GM10847 (cell line): ENCODE measurements at regions not wholly inside any gene's neighbourhood (a gene's known extent, or its start where the extent isn't known, plus 50 kb on each side); places are given as distances from the start of the nearest gene placed in this dataset.

Source experiments
- POLR2A ChIP-seq: IDR thresholded peaks from 2 replicates; pipeline ENCODE4 v1.6.1; 2011; ENCODE audit not compliant: insufficient read length; ENCODE audit errors: extremely low read depth

DNA sequence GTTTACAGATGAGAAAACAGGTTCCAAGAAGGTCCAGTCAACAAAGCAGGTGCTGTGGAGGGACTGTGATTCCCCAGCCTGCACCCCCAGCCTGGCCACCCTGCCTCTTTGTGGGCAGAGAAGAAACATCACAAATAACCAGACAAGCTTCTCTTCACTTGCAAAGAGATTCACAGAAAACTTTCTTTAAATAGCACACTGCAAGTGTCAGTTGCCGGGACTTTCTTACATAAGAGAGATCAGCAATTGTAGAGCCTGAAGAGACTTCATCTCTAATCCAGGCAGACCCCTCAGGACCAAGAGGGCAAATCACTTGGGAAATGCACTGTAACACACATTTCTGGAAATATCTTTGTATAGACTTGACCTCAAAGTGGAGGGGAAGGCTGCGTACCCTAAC, 207.9 kb upstream of the CHRNA7 start:
- no peak for TF ChIP-seq POLR2A

DNA sequence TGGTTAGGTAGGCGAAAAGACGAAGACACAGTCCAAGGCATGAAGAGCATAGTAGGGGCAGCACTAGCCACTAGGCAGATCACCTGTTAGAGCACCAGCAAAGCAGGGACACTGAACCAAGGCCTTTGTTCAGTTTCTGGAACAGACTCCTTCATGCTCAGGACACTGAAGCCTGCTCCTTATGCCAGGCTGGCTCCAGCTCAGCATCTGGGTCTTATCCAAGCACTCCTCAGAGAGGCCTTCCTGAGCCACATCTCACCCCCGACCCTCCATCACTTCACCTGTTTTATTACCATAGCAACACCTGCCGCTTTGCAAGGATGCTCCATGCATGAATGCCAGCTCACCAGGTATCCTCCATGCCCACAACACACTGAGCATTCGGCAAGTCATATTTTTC, 206.3 kb upstream of the CHRNA7 start:
- TF ChIP-seq POLR2A, result no peak

DNA sequence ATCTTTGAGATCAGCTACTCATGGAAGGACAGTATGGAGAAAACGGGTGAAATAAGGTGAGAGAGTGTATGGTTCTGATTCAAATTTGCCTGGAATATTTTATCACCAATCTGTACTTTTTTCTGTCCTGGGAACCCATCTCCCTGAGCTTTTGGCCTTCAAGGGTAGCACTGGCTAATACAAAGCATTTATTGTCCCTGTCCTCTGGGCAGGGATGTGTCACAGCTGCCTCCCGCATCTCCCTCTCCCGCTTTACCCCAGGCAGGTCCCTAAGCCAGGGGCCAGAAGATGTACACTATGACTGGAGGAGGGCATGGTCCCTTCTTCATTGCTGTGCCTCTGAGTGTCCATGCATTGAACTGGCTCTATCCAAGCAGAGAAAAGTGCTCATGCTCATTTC, 201.7 kb upstream of the CHRNA7 start:
- no peak for TF ChIP-seq POLR2A

DNA sequence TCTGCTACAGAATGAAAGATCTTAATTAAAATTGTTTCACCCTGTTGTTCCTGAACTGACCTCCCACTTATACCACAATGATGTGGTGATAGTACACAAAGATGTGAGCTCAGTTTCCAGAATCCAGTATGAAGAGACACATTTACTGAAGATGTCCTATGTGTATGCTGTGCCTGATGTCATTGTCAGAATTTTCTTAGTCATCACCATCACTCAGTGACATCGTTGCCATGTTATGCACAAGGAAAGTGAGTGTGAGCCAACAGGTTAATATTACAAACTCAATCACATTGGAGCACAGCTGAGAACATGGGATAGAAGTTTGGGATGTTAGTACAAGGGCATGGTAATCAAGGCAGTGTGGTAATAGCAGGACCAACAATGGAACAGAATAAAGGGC, 199.7 kb upstream of the CHRNA7 start:
- no peak for TF ChIP-seq POLR2A

DNA sequence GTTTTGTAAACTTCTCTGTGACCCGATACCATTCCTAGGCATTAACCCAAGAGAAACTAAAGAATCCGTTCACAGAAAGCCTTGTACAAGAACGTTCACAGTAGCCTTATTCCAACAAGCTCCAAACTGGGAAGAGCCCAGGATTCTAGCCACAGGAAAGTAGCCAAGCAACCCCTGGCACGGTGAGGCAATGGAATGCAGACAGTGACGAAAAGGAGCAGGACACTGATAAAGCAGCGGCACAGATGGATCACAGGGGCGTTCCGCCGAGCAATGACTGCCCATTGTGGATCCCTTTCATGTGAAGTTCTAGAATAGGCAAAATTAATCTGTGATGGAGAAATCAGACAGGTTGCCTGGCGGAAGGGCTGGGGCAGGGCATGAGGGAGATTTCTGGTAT, 198.7 kb upstream of the CHRNA7 start:
- no peak for TF ChIP-seq POLR2A

DNA sequence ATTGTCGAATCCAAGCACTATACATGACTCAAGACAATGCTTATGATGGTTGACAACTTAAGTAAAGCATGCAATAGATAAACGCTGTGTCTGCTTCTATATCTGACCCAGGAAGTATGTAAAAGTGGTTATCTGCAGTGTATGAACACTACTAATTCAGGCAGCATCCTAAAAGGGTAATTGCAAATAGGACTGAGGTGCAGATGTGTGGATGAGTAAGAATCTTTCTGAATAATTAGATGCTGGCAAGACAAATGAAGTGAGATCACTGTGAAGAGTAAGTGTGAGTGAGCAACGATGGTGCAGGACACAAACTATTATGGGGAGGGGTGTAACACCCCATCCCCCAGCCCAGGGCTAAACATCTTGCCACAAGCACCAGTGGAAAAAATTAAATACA, 195.7 kb upstream of the CHRNA7 start:
- no peak for TF ChIP-seq POLR2A

DNA sequence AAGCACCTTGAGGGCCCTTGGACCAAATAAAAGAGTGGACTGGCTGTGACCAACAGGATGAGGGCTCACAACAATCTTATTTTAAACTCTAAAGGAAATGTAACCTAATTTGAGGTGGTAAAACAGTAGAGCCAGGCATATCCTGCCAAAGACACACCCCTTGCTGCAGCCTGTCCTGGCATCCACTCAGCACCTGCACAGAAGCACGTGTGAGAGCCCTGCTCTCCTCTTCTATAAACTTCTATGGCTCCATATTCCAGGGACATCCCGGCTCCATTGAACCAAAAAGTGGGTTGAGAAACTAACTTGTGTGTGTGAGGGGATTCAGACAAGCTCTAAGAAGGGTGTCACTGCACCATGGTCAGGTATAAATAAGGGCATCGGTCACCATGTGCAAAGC, 190.9 kb upstream of the CHRNA7 start:
- TF ChIP-seq POLR2A, result no peak

DNA sequence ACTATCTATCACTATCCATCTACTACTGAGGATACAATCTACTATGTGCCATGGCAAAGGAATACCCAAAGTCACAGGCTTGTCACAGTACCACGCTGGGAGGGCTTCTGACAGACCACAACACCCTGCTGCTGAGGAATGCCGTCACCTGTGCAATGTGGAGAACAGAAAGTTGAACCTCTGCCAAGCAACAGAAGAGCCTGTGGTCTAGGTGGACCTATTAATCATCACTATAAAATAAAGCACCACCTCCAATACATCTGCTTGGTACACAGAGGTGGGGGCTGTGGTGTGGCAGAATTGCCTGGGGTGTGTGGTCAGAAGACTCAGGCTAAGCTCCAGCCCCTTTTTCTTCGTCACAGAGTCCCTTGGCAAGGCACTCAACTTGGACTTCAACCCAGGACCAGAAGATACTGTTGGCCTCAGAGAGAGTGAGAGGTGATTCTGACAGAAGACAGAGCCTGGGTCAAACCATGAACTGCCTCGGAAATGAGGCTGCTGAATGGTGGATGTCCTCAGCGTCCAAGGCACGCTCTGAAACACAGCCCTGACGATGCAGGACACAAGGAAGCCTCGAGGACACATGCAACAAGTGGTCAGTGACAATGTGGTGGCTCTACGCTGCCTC, 189.4 kb upstream of the CHRNA7 start:
- TF ChIP-seq POLR2A, result no peak

DNA sequence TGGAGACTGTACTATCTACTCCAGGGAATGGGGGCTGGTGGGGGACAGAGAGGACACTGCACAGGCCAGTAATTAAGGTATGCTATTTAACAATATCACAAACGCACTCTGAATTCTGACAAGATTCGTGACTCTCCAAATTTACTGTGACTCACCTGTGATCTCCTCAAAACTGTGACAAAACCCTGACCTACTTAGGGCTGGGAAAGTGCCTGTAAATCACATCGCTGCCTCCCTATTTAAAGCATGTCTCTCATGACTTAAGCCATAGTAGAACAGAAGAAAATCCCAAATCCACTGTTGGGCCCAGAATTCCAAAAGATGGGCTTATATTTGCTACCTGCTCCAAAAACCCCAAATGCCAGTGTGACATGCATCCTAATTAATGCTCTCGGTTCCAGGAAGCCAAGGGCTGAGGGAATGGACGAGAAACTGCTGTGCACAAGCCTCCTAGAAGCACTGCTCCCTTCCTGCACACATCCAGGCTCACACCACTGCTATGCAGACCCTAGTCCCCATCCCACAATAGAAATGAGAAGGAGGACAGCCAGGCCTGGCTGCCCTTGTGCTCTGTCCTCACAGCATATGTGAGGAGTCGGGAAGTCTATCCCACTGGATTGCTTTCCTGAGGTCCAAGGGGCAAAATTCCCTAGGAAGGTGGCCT, 187.7 kb upstream of the CHRNA7 start:
- TF ChIP-seq POLR2A, result no peak

DNA sequence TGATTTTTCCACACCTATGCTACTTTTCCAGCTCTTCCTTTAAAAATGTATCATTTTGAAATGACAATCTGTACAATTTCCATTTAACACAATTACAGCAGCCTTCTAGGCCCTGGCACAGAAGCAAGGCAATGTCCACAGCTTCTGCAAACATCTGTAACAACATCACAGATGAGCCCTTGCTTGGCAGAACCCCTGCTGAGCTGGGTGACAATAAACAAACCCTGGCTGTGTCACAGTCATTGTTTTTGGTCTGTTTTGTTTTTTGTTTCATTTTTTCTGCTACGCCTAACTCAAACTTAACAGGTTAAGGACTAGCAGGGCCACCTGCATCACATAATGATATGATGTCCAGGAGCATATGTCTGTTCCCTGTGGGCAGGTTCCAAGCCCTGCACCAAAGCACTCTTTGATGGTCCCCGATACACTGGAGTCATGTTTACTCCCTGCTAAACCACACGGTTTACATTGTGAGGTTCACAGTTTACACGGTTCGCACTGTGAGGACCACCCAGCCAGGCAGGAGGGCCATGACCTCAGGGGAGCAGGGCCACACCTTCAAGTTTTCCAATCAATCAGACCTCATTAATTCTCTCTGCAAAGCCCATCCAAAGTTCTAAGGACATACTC, 186.8 kb upstream of the CHRNA7 start:
- no peak for TF ChIP-seq POLR2A

DNA sequence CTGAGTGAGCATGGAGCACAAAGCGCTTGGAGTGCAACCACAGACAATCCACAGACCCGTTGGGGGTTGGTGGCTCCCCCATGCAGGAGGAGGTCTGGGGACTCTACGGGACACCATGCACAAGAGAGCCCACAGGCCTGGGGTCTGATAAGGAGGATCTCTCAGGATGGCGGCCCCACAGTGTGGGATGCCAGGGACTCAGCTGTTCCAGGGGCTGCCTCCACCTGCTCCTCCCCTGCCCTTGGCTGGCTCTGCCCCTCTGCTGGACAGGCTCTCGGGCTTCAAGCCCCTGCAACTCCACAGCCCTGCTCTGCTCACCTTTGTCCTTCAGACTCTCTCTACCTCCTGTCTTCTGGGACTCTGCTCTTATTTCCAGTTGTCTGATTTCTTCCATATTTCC, 184.5 kb upstream of the CHRNA7 start:
- TF ChIP-seq POLR2A, result no peak

DNA sequence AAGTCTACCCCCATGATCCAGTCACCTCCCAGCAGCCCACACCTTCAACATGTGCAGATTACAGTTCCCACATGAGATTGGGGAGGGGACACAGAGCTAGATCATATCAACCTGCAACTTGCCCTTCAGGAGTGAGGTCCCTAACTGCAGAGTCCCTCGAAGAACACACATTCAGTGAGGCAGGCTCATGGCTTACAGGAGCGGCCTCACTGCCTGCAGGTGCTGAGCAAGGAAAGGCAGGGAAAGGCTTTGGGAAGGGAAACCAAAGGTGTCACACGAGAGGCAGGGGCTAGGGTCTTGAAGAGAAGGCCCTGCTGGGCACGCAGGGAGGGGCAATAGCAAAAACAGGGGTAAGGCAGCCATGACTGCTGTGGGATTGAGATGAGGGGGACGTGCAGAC, 182.4 kb upstream of the CHRNA7 start:
- no peak for TF ChIP-seq POLR2A

DNA sequence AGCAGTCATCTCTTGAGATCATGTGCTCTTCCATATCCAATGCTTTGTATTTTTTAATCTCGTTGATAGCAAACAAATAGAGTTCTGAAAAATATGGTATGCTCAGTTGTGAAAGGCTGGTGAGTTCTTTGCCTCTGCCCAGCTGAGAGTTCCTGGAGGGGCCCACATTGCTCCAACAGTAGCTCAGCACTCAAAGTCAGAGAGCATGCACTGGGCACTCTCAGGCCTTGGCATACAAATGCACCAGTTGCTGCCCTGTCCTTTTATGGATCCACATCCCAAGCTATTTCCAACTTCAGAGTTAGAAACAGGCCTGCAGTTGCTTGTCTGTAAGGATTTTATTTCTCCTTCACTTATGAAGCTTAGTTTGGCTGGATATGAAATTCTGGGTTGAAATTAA, 181.7 kb upstream of the CHRNA7 start:
- no peak for TF ChIP-seq POLR2A

DNA sequence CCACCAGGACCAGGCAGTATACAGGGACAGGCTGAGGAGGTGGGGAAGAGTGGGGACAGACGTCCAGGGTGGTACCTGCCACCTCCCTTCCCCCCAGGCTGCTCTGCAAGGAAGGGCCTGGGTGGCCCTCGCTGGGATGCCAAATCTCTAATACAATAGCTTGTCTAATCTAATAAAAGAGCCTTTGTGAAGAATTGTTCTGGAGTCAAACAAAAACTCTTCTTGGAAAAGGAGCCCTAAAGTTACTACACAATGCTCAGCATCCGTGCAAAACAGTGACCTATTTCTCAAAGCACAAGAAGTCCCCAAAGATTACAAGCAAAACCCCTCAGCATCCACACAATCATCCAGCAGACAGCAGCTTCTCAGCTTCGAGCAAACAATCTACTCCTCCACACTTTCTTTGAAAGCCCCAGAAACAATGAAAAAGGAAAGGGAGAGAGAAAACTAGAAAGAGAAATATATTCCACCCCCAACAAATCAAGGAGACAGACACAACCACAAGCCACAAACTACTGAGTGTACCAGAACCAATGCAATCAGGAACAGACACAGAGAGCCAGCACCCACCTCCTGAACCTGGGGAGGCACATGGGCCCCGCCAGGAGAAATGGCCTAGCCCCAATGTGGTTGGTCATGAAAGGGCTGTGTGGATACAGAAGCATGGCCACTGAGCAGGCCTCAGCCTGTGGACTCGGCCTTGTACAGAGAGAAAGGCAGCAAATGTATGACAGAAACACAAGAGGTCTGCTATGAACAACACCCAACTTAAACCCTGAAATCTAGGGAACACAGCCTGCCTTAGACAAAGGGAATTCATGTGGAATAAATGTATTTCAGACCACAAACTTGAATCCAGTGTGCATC, 177.1 kb upstream of the CHRNA7 start:
- TF ChIP-seq POLR2A, result no peak

DNA sequence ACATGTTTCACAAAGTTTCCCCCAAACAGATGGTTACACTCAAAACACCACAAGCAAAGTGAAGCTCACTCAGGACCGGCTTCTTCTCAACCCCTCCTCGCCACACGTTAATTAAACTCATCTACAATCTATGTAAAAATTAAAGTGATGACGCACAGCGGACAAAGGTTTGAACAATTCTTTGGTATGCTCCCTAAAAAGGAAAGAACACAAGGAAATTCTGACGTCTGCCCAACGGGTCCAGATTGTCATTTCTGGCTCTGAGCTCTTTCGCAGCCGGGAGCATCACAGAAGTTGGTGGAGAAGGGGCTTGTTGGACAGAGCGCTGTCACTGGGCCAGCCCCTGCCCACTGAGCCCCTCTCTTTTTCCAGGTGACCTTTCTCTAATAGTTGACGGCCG, 173.7 kb upstream of the CHRNA7 start:
- TF ChIP-seq POLR2A, result no peak

DNA sequence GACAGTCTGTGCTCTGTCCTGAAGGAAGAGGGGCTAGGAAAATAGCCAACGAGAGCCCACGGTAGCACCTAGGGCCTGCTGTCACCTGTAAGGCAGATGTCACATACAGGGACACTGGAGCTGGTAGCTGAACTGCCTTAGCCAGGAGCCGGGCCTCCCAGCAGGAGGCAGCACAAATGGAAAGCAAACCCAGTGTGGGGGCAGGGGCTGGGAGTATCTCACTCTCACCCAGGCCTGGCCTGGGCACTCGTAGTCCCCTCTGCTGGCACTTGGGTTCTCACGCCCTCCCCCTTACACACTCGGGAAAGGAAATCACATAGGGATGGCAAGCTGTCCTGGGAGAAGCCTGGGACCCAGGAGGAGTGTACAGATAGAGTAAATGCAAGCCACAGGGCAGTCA, 173.1 kb upstream of the CHRNA7 start:
- no peak for TF ChIP-seq POLR2A

DNA sequence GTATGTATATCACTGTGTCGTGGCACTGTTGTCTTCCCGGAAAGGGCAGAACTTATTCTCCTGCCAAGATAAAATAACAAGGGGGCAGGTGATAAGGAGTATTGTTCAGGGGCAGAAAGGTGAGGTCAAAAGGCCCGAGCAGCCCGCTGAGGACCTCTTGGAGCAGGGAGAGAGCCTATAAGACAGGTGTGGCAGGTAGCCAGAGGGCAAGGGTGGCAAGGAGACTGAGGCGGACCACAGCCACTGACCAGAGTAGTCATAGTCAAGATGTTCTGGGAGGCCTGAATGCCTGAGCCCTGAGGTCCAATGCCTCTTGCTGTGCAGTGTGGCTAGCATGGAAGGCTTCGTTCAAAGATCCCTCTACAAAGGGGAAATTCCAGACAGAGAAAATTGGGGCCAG, 172.3 kb upstream of the CHRNA7 start:
- no peak for TF ChIP-seq POLR2A

DNA sequence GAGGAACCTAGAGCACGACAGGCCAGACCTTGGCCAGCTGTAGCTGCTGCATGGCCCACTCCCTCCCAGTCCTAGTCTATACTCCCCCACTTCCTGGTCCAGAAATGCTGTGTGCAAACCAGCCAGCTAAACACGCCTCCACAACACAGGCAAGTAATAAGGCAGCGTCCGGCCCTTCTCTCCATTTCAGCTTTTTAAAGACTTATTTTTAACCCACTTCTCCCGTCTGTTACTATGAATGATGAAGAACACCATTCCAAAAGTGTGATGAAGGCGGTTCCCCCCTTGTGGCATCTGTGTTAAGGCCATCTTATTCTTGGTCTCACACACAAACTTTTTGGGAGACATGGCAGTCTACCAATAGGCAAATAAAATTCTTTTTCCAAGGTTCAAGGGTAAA, 164.1 kb upstream of the CHRNA7 start:
- no peak for TF ChIP-seq POLR2A
